ENCODE measurements at regions not wholly inside any gene's neighbourhood (a gene's known extent, or its start where the extent isn't known, plus 50 kb on each side); places are given as distances from the start of the nearest gene placed in this dataset.

DNA sequence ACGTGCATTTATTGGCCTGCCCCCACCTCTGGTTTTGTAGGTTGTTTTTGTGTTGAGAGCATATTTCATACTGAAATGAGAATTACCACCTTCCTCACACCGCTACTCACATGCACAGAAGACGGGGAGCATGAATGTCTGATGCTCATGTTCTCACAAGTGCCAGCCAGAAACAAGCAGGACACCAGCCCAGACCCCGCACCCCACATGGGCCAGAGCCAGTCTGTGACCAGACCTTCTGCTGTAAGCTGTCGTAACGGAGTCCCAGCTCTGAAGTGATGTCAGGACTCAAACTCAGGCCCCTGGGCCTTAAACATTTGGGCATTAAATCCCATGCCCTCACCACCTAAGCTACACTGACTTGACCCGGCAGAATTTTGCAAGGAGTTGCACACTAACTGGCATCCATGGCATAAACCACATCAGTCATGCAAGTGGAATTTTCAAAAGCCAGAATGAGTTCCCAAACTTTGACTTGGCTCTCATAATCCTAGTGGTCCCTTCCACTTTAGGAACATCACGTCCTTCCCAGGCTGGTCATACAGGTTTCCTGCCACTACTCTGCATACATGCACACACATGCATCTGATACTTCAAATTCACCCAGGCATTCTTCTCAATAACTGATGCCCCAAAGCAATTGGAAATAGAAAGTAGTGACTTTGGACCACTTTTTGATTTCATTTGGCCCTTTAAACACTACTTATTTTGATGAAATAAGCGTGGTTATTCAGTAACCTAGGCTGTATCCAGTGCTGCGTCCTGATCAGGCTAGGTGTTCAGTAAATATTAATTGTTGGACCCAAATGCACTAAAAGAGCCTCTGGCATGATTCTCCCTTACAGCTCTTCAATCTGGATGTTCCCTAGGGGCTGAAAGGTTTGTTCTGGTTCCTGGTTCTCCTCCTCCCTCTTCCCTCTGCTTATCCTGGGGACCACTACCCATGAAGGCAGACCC is 223.1 kb upstream of the ID2 start:
- TF ChIP-seq CTCF (IDR thresholded peaks at IDR 0.05; ENCODE audit: poor library complexity, severe bottlenecking) (no peak), POLR2AphosphoS5 (IDR thresholded peaks at IDR 0.05) (no peak), EP300 (conservative IDR thresholded peaks at IDR 0.05; ENCODE audit: poor library complexity, severe bottlenecking) (no peak), EZH2 (IDR thresholded peaks at IDR 0.05; ENCODE audit: borderline replicate concordance, insufficient read depth, low read length, poor library complexity, severe bottlenecking) (no peak), TAF1 (IDR thresholded peaks at IDR 0.05; ENCODE audit: low read depth) (no peak), MXI1 (conservative IDR thresholded peaks at IDR 0.05; ENCODE audit: poor library complexity, severe bottlenecking) (no peak), SMC3 (conservative IDR thresholded peaks at IDR 0.05; ENCODE audit: poor library complexity) (no peak), RAD21 (conservative IDR thresholded peaks at IDR 0.05) (no peak), REST (IDR thresholded peaks at IDR 0.05; ENCODE audit: borderline replicate concordance) (no peak)
- Histone ChIP-seq H3K9ac (ENCODE audit: low read length) (no peak overlapping the region), H3K27ac (ENCODE audit: low read length) (no peak overlapping the region), H3K4me2 (ENCODE audit: low read length) (no peak overlapping the region), H3K9me3 (ENCODE audit: low read length) (no peaks in the 10 kb centered on the region), H3K9me2 (ENCODE audit: insufficient read depth, low read length) (no peaks in the 10 kb centered on the region), H3K4me3 (ENCODE audit: low read length) (no peak overlapping the region), H3K79me2 (replicated peaks; ENCODE audit: insufficient read depth, low read length) (no peaks in the 10 kb centered on the region), H3K27me3 (ENCODE audit: insufficient read depth, low read depth, low read length) (no peaks in the 10 kb centered on the region), H2AFZ (ENCODE audit: low read depth, low read length) (no peak overlapping the region), H3F3A (ENCODE audit: insufficient read depth, low read length, poor library complexity, severe bottlenecking) (no peaks in the 10 kb centered on the region), H4K20me1 (ENCODE audit: insufficient read depth) (no peaks in the 10 kb centered on the region), H3K36me3 (ENCODE audit: insufficient read depth, low read length) (no peaks in the 10 kb centered on the region)

DNA sequence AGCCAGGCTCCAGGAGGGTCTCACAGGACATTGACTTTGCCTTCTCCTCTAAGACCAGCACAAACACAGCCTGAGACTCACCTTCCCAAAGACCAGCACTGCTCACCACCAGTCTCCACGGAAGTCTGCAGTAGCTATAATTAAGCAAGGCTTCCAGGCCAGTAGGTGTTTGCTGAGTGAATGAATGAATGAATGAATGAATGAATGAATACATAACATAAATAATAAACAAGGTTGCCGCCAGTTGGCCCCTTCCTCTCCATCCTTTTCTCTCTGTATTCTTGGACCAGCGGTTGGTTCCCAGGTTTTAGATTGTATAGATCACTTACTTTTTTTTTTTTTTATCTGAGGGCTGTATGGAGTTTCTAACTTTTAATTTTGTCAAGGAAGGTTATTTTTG is 222.4 kb upstream of the ID2 start:
- TF ChIP-seq CTCF (IDR thresholded peaks at IDR 0.05; ENCODE audit: poor library complexity, severe bottlenecking), result no peak
- H4K20me1 ChIP-seq (ENCODE audit: insufficient read depth), result no peaks in the 10 kb centered on the region
- no peaks in the 10 kb centered on the region for H3K36me3 ChIP-seq (ENCODE audit: insufficient read depth, low read length)
- H3K9ac ChIP-seq (ENCODE audit: low read length), result no peak overlapping the region
- H3K79me2 ChIP-seq (replicated peaks; ENCODE audit: insufficient read depth, low read length), result no peaks in the 10 kb centered on the region
- H2AFZ ChIP-seq (ENCODE audit: low read depth, low read length), result no peak overlapping the region
- H3K4me3 ChIP-seq (ENCODE audit: low read length), result no peak overlapping the region
- no peaks in the 10 kb centered on the region for H3F3A ChIP-seq (ENCODE audit: insufficient read depth, low read length, poor library complexity, severe bottlenecking)
- H3K9me2 ChIP-seq (ENCODE audit: insufficient read depth, low read length), result no peaks in the 10 kb centered on the region
- H3K27me3 ChIP-seq (ENCODE audit: insufficient read depth, low read depth, low read length), result no peaks in the 10 kb centered on the region
- H3K9me3 ChIP-seq (ENCODE audit: low read length), result no peaks in the 10 kb centered on the region
- H3K27ac ChIP-seq (ENCODE audit: low read length), result no peak overlapping the region
- H3K4me2 ChIP-seq (ENCODE audit: low read length), result no peak overlapping the region

Data from neural cell (in vitro differentiated cells).